Natural killer cell (primary cell): ENCODE measurements at regions not wholly inside any gene's neighbourhood (a gene's known extent, or its start where the extent isn't known, plus 50 kb on each side); places are given as distances from the start of the nearest gene placed in this dataset.
"Not testable (repeated sequence)": the region's sequence is repeated elsewhere in the genome, so short reads cannot be mapped to it uniquely, and the experiment has no call there.

Experiments used
- ATAC-seq, 3 donors: fragments of 150-1000 bp in 2 of 3; fragments of 200-7000 bp in 1 of 3; cut with Tn5 transposase; 1 replicate in 1 of 3; 2 replicates in 2 of 3; pipeline ENCODE4 v1.10.0; 2021; ENCODE audit warnings: mild to moderate bottlenecking in 2 of 3, moderate library complexity in 2 of 3
- DNase-seq, 2 donors: peaks; one replicate each; pipeline versions ENCODE4 v3.0.0 to v3.0.0-alpha.2; 2013 to 2021; ENCODE audit warnings: mixed read lengths in 1 of 2
- H3K27ac ChIP-seq: one replicate; pipeline ENCODE4 v1.5.1; 2013; ENCODE audit warnings: mild to moderate bottlenecking, low read length
- H3K27me3 ChIP-seq: one replicate; pipeline ENCODE4 v1.6.1; 2013; ENCODE audit warnings: low read length; ENCODE audit not compliant: control insufficient read depth, insufficient read depth
- H3K36me3 ChIP-seq: one replicate; pipeline ENCODE4 v1.6.1; 2013; ENCODE audit warnings: low read length; ENCODE audit not compliant: control insufficient read depth, insufficient read depth
- H3K4me1 ChIP-seq: one replicate; pipeline ENCODE4 v1.6.1; 2013; ENCODE audit warnings: low read length; ENCODE audit not compliant: control insufficient read depth, insufficient read depth
- H3K4me3 ChIP-seq: one replicate; pipeline ENCODE4 v1.5.1; 2013; ENCODE audit warnings: low read length
- H3K9me3 ChIP-seq: one replicate; pipeline ENCODE4 v1.6.1; 2013; ENCODE audit warnings: low read length; ENCODE audit not compliant: control insufficient read depth, insufficient read depth
- H3K27ac Mint-ChIP-seq, 2 donors: one replicate each; pipeline ENCODE4 v1.8.0; 2022; ENCODE audit warnings: mild to moderate bottlenecking in 2 of 2, mixed read lengths in 2 of 2, moderate library complexity in 1 of 2
- H3K27me3 Mint-ChIP-seq, 2 donors: one replicate each; pipeline ENCODE4 v1.8.0; 2022; ENCODE audit warnings: low read depth in 2 of 2, mixed read lengths in 2 of 2
- H3K36me3 Mint-ChIP-seq: one replicate; pipeline ENCODE4 v1.8.0; 2022; ENCODE audit warnings: mixed read lengths
- H3K4me1 Mint-ChIP-seq, 2 donors: one replicate each; pipeline ENCODE4 v1.8.0; 2022; ENCODE audit warnings: mixed read lengths in 2 of 2
- H3K4me3 Mint-ChIP-seq: one replicate; pipeline ENCODE4 v1.8.0; 2022; ENCODE audit warnings: mild to moderate bottlenecking, moderate library complexity, mixed read lengths
- H3K9me3 Mint-ChIP-seq, 2 donors: one replicate each; pipeline ENCODE4 v1.8.0; 2022; ENCODE audit warnings: mixed read lengths in 2 of 2
- CTCF ChIP-seq: fragments of 200-600 bp; IDR thresholded peaks from one replicate; pipeline ENCODE4 v1.8.0; 2022; ENCODE audit warnings: antibody characterized with exemption
- WGBS: methylation state at CpG from one replicate; pipeline ENCODE4 v1.1.7; 2013; ENCODE audit warnings: missing lambda C conversion rate; ENCODE audit not compliant: insufficient coverage; 5-methylcytosine and 5-hydroxymethylcytosine counted together
- intact Hi-C: fragments of 100-400 bp; cut with micrococcal nuclease; formaldehyde crosslinking; loops from one replicate; pipeline ENCODE4 v1.14.2; 2022

GRCh38 chr3:115402651-115403050 lies 220.7 kb upstream of the GAP43 start:
- DNase-seq = no peak
- no peaks in the 10 kb centered on the region for H3K4me1 Mint-ChIP-seq
- ATAC-seq = no peak
- Histone ChIP-seq H3K4me3 (no peak overlapping the region), H3K27me3 (no peaks in the 10 kb centered on the region), H3K9me3 (no peaks in the 10 kb centered on the region), H3K27ac (no peak overlapping the region), H3K4me1 (no peaks in the 10 kb centered on the region), H3K36me3 (no peaks in the 10 kb centered on the region)
- no peak overlapping the region for H3K27ac Mint-ChIP-seq
- TF ChIP-seq CTCF = no peak
- no peaks in the 10 kb centered on the region for H3K27me3 Mint-ChIP-seq
- intact Hi-C loops = no loop called here
- H3K36me3 Mint-ChIP-seq = no peaks in the 10 kb centered on the region
- no peak overlapping the region for H3K4me3 Mint-ChIP-seq
- peaks cover 0 to 4% of the 10 kb centered on the region in 2 donors for H3K9me3 Mint-ChIP-seq

GRCh38 chr3:115403786-115404185 lies 219.5 kb upstream of the GAP43 start:
- ATAC-seq (no peak), DNase-seq (no peak)
- Histone ChIP-seq H3K27ac (no peak overlapping the region), H3K36me3 (no peaks in the 10 kb centered on the region), H3K4me3 (no peak overlapping the region), H3K4me1 (no peaks in the 10 kb centered on the region), H3K9me3 (no peaks in the 10 kb centered on the region), H3K27me3 (no peaks in the 10 kb centered on the region)
- Mint-ChIP-seq H3K27ac (no peak overlapping the region), H3K9me3 (peaks cover 0 to 8% of the 10 kb centered on the region in 2 donors), H3K4me1 (no peaks in the 10 kb centered on the region), H3K36me3 (no peaks in the 10 kb centered on the region), H3K27me3 (no peaks in the 10 kb centered on the region), H3K4me3 (no peak overlapping the region)
- no peak for TF ChIP-seq CTCF
- intact Hi-C loops = no loop called here
- WGBS = 61% methylated on average over 2 of the region's 2 CpGs

- no peaks in the 10 kb centered on the region for H3K4me1 Mint-ChIP-seq
- Histone ChIP-seq H3K4me3 (no peak overlapping the region), H3K4me1 (no peaks in the 10 kb centered on the region), H3K27me3 (no peaks in the 10 kb centered on the region), H3K9me3 (no peaks in the 10 kb centered on the region), H3K27ac (no peak overlapping the region), H3K36me3 (no peaks in the 10 kb centered on the region)
- ATAC-seq (no peak), DNase-seq (no peak)
- peaks cover 0 to 8% of the 10 kb centered on the region in 2 donors for H3K9me3 Mint-ChIP-seq
- no peaks in the 10 kb centered on the region for H3K36me3 Mint-ChIP-seq
- 84% methylated on average over 5 of the region's 5 CpGs for WGBS
- intact Hi-C loops = no loop called here
- TF ChIP-seq CTCF = no peak
- no peak overlapping the region for H3K4me3 Mint-ChIP-seq
- no peaks in the 10 kb centered on the region for H3K27me3 Mint-ChIP-seq
- H3K27ac Mint-ChIP-seq = no peak overlapping the region
Measured at GRCh38 chr3:115409596-115409995, 213.7 kb upstream of the GAP43 start.

- DNase-seq, H3K27ac ChIP-seq, H3K9me3 Mint-ChIP-seq, ATAC-seq, H3K27ac Mint-ChIP-seq, H3K27me3 Mint-ChIP-seq, H3K36me3 ChIP-seq, H3K4me3 ChIP-seq, H3K4me1 ChIP-seq, H3K9me3 ChIP-seq, H3K36me3 Mint-ChIP-seq, H3K4me1 Mint-ChIP-seq, H3K4me3 Mint-ChIP-seq, H3K27me3 ChIP-seq: not testable (repeated sequence)
- 92% methylated on average over 4 of the region's 4 CpGs for WGBS
- intact Hi-C loops = loop anchor here (5.0 kb wide), 1 partner anchor 387 kb away; no protein-coding TSS in a partner anchor
Measured at GRCh38 chr3:115414610-115415009, 208.7 kb upstream of the GAP43 start.
